H1 (cell line): ENCODE measurements at regions not wholly inside any gene's neighbourhood (a gene's known extent, or its start where the extent isn't known, plus 50 kb on each side); places are given as distances from the start of the nearest gene placed in this dataset.

Experiments used
- CTCF ChIA-PET: fragments of 300-600 bp; sonication (Branson Sonifier 250); formaldehyde crosslinking; loops from one replicate; lab custom pipeline; 2021; ENCODE audit not compliant: partially characterized antibody; lab: Charles Lee
- POLR2A ChIA-PET: fragments of 300-600 bp; sonication (Branson Sonifier 250); formaldehyde crosslinking; loops from one replicate; lab custom pipeline; 2021; ENCODE audit warnings: inconsistent platforms; ENCODE audit not compliant: partially characterized antibody; lab: Charles Lee
- DNase-seq, 2 experiments: peaks; one replicate each; pipeline versions ENCODE4 v3.0.0 to v3.0.0-alpha.2; 2010 to 2022; ENCODE audit warnings: low spot score in 2 of 2, low read depth in 1 of 2, mixed read lengths in 1 of 2
- FAIRE-seq: peaks from 2 replicates; lab custom pipeline; 2011; peaks lifted over from hg19 to GRCh38; lab: Jason Lieb, UNC
- H2AFZ ChIP-seq: 2 replicates; pipeline ENCODE4 v1.8.1; 2012; ENCODE audit warnings: low read length, inconsistent platforms
- H2AK5ac ChIP-seq: 2 replicates; pipeline ENCODE4 v1.6.1; 2013; ENCODE audit warnings: low read depth, low read length
- H2BK120ac ChIP-seq: replicated peaks from 2 replicates; pipeline ENCODE3; 2013; ENCODE audit warnings: low read depth, low read length, inconsistent platforms
- H2BK12ac ChIP-seq: 2 replicates; pipeline ENCODE4 v1.6.1; 2013; ENCODE audit warnings: low read depth, low read length
- H2BK15ac ChIP-seq: 2 replicates; pipeline ENCODE4 v1.6.1; 2013; ENCODE audit warnings: low read length
- H2BK20ac ChIP-seq: 2 replicates; pipeline ENCODE4 v1.6.1; 2013; ENCODE audit warnings: low read length
- H2BK5ac ChIP-seq: 2 replicates; pipeline ENCODE4 v1.6.1; 2013; ENCODE audit warnings: low read depth, low read length
- H3K14ac ChIP-seq: 2 replicates; pipeline ENCODE4 v1.6.1; 2013; ENCODE audit warnings: inconsistent platforms; ENCODE audit not compliant: insufficient read length
- H3K18ac ChIP-seq: 2 replicates; pipeline ENCODE4 v1.6.1; 2013; ENCODE audit warnings: low read length; ENCODE audit errors: extremely low read depth
- H3K23ac ChIP-seq: 2 replicates; pipeline ENCODE4 v1.6.1; 2013; ENCODE audit warnings: inconsistent platforms; ENCODE audit not compliant: insufficient read length
- H3K23me2 ChIP-seq: 2 replicates; pipeline ENCODE4 v1.6.1; 2013; ENCODE audit warnings: low read depth, low read length
- H3K27ac ChIP-seq: 2 replicates; pipeline ENCODE4 v1.6.1; 2011; ENCODE audit warnings: low read depth, low read length, inconsistent platforms
- H3K27me3 ChIP-seq, 4 experiments: replicated peaks in 1 of 4; 1 replicate in 1 of 4; 2 replicates in 3 of 4; pipeline versions ENCODE4 v1.6.1 to v1.8.1; 2011 to 2013; ENCODE audit warnings: low read length in 3 of 4, mild to moderate bottlenecking in 3 of 4, inconsistent platforms in 2 of 4, mixed read lengths in 2 of 4, moderate library complexity in 1 of 4; ENCODE audit not compliant: control insufficient read depth in 3 of 4, insufficient read depth in 3 of 4; ENCODE audit errors: extremely low read depth in 1 of 4
- H3K36me3 ChIP-seq, 4 experiments: 2 replicates each; pipeline versions ENCODE4 v1.6.1 to v1.8.1; 2011 to 2013; ENCODE audit warnings: mild to moderate bottlenecking in 4 of 4, low read length in 3 of 4, moderate library complexity in 2 of 4, control low read depth in 1 of 4, inconsistent platforms in 1 of 4; ENCODE audit not compliant: insufficient read depth in 4 of 4, control insufficient read depth in 2 of 4
- H3K4ac ChIP-seq: replicated peaks from 2 replicates; pipeline ENCODE3; 2013; ENCODE audit warnings: low read length, low read depth, mixed read lengths, inconsistent platforms; ENCODE audit not compliant: insufficient read length
- H3K4me1 ChIP-seq, 4 experiments: replicated peaks in 1 of 4; 1 replicate in 1 of 4; 2 replicates in 3 of 4; pipeline versions ENCODE4 v1.6.1 to v1.8.1; 2011 to 2013; ENCODE audit warnings: low read length in 3 of 4, inconsistent platforms in 2 of 4, mixed read lengths in 1 of 4; ENCODE audit not compliant: insufficient read depth in 4 of 4, control insufficient read depth in 3 of 4
- H3K4me2 ChIP-seq, 2 experiments: 2 replicates each; pipeline versions ENCODE4 v1.6.1 to v1.8.1; 2011 to 2013; ENCODE audit warnings: low read depth in 2 of 2, low read length in 2 of 2, control low read depth in 1 of 2, inconsistent platforms in 1 of 2, mild to moderate bottlenecking in 1 of 2; ENCODE audit not compliant: insufficient read depth in 1 of 2
- H3K4me3 ChIP-seq, 4 experiments: fragments of 200-600, 300-600 bp in 1 of 4; sonication (generic), shearing (Covaris generic), sonication (Bioruptor Twin) in 1 of 4; 2 replicates each; pipeline versions ENCODE4 v1.5.1 to v1.8.1; 2011 to 2016; ENCODE audit warnings: low read length in 4 of 4, low read depth in 3 of 4, control low read depth in 2 of 4, inconsistent platforms in 2 of 4, mild to moderate bottlenecking in 2 of 4, mixed read lengths in 1 of 4, moderate library complexity in 1 of 4; ENCODE audit not compliant: insufficient read depth in 2 of 4; ENCODE audit errors: extremely low read depth in 1 of 4
- H3K56ac ChIP-seq: replicated peaks from 2 replicates; pipeline ENCODE3; 2013; ENCODE audit warnings: low read depth, mild to moderate bottlenecking, mixed read lengths, low read length, inconsistent platforms; ENCODE audit not compliant: insufficient read length
- H3K79me1 ChIP-seq: 2 replicates; pipeline ENCODE4 v1.6.1; 2013; ENCODE audit warnings: low read depth, low read length, control low read depth
- H3K79me2 ChIP-seq, 2 experiments: 2 replicates each; pipeline versions ENCODE4 v1.6.1 to v1.8.1; 2012 to 2013; ENCODE audit warnings: low read length in 2 of 2, mild to moderate bottlenecking in 2 of 2, inconsistent platforms in 1 of 2; ENCODE audit not compliant: insufficient read depth in 2 of 2, control insufficient read depth in 1 of 2
- H3K9ac ChIP-seq, 4 experiments: replicated peaks in 1 of 4; 1 replicate in 1 of 4; 2 replicates in 3 of 4; pipeline versions ENCODE4 v1.6.1 to v1.8.1; 2011 to 2013; ENCODE audit warnings: low read depth in 3 of 4, low read length in 3 of 4, control low read depth in 2 of 4, mild to moderate bottlenecking in 2 of 4, moderate library complexity in 2 of 4, inconsistent platforms in 1 of 4; ENCODE audit errors: extremely low read depth in 1 of 4
- H3K9me3 ChIP-seq, 2 experiments: 2 replicates each; pipeline versions ENCODE4 v1.6.1 to v1.8.1; 2012 to 2013; ENCODE audit warnings: mild to moderate bottlenecking in 2 of 2, moderate library complexity in 2 of 2, control low read depth in 1 of 2, inconsistent platforms in 1 of 2, low read depth in 1 of 2, low read length in 1 of 2, mixed read lengths in 1 of 2; ENCODE audit not compliant: insufficient read depth in 2 of 2
- H4K20me1 ChIP-seq, 2 experiments: replicated peaks in 1 of 2; 2 replicates each; pipeline versions ENCODE3 to v1.8.1; 2011 to 2013; ENCODE audit warnings: inconsistent platforms in 2 of 2, low read length in 2 of 2, mild to moderate bottlenecking in 1 of 2; ENCODE audit not compliant: insufficient read depth in 2 of 2, control insufficient read depth in 1 of 2
- H4K5ac ChIP-seq: 2 replicates; pipeline ENCODE4 v1.6.1; 2013; ENCODE audit warnings: low read length, low read depth, mixed read lengths, inconsistent platforms; ENCODE audit not compliant: insufficient read length
- H4K8ac ChIP-seq: 2 replicates; pipeline ENCODE4 v1.8.0; 2013; ENCODE audit warnings: mild to moderate bottlenecking, moderate library complexity, low read length, inconsistent platforms; ENCODE audit not compliant: insufficient read depth; ENCODE audit errors: extremely low read depth
- H4K91ac ChIP-seq: replicated peaks from 2 replicates; pipeline ENCODE3; 2013; ENCODE audit warnings: low read length, mixed read lengths, inconsistent platforms; ENCODE audit not compliant: insufficient read length
- CTBP2 ChIP-seq: IDR thresholded peaks from 2 replicates; pipeline ENCODE4 v1.7.0; 2011; ENCODE audit warnings: borderline replicate concordance, mild to moderate bottlenecking, moderate library complexity, mixed read lengths, low read length; ENCODE audit not compliant: insufficient read depth, insufficient read length
- WGBS, 2 experiments: shearing (Covaris generic) in 1 of 2; methylation state at CpG; one replicate each; pipeline versions ENCODE4 v1.1.6 to v1.1.7; 2013 to 2015; ENCODE audit warnings: low lambda C conversion rate in 2 of 2, mixed read lengths in 2 of 2, inconsistent platforms in 1 of 2, low coverage in 1 of 2, missing lambda C conversion rate in 1 of 2; ENCODE audit not compliant: insufficient replicate concordance in 2 of 2, insufficient coverage in 1 of 2, insufficient read length in 1 of 2; ENCODE audit errors: extremely low coverage in 1 of 2, missing lambda C conversion rate in 1 of 2; 5-methylcytosine and 5-hydroxymethylcytosine counted together

DNA sequence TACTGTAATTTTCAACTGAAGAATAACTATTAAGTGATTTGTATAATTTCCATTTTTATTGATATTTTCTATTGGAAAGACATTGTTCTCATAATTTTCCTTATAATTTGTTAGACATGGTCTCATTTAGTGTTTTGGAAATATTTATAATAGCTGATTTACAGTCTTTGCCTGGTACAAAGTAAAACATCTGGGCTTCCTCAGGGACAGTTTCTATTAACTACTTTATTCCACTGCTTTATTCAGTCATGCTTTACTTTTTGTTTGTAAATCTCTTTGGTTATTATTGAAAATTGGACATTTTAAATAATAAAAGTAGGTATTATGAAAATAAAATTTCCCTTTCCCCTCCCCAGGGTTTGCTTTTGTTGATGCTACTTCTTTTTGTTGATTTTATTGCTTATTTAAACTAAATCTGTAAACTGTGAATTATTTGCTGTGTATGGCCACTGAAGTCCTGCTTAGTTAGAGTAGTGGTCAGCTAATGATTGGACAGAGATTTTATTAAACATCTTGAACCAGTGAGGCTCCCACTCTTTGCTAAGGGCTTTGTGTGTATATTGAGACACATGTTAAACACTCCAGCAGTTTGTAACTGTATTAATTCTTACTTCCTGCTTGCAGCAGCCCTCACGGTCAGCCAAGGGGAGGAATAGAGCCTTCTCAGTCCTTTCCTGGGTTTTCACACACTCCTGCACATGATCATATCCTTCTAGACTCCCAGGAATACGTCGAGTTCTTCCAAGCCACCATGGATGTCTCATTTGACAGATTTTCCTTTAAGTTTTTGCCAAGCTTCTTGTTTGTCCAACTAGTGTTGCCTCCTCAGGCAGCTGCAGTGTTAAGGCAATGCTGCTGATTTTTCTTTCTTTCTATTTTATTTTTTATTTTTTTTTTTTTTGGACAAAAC lies 994.6 kb upstream of the PRMT6 start:
- POLR2A ChIA-PET = no interaction called here
- Histone ChIP-seq H3K4ac (no peak overlapping the region), H4K5ac (no peak overlapping the region), H2BK120ac (no peak overlapping the region), H3K9ac (no peak overlapping the region), H3K79me2 (no peaks in the 10 kb centered on the region), H3K36me3 (no peaks in the 10 kb centered on the region), H3K9me3 (no peaks in the 10 kb centered on the region), H4K20me1 (no peaks in the 10 kb centered on the region), H2AFZ (peak overlapping the region; percentile 81; the same call in 1 of the 2 replicates), H2BK12ac (no peak overlapping the region), H3K14ac (no peak overlapping the region), H3K23me2 (no peaks in the 10 kb centered on the region), H4K8ac (no peak overlapping the region), H3K4me2 (no peak overlapping the region), H3K4me1 (no peaks in the 10 kb centered on the region), H3K18ac (no peak overlapping the region), H3K23ac (no peak overlapping the region), H3K4me3 (no peak overlapping the region), H2BK5ac (no peak overlapping the region), H2BK20ac (no peak overlapping the region), H3K27ac (no peak overlapping the region), H3K27me3 (no peaks in the 10 kb centered on the region), H4K91ac (no peak overlapping the region), H2AK5ac (no peak overlapping the region), H2BK15ac (no peak overlapping the region), H3K56ac (no peak overlapping the region), H3K79me1 (no peaks in the 10 kb centered on the region)
- FAIRE-seq (no peak), DNase-seq (no peak)
- no peak for TF ChIP-seq CTBP2
- CTCF ChIA-PET = no interaction called here
- 92% methylated on average over 3 of the region's 3 CpGs; no CpG with 5 or more reads in 1 of the 2 experiments for WGBS, 2 experiments
